ENCODE measurements at regions not wholly inside any gene's neighbourhood (a gene's known extent, or its start where the extent isn't known, plus 50 kb on each side); places are given as distances from the start of the nearest gene placed in this dataset.

- TF ChIP-seq POLR2A (IDR thresholded peaks at IDR 0.05) (no peak), CTCF (IDR thresholded peaks at IDR 0.05) (no peak)
Measured at GRCh38 chr11:111059726-111060125, 185.8 kb upstream of the POU2AF2 start.
